Nephron (organoid): ENCODE measurements at regions not wholly inside any gene's neighbourhood (a gene's known extent, or its start where the extent isn't known, plus 50 kb on each side); places are given as distances from the start of the nearest gene placed in this dataset.
A peak's percentile ranks its signal among the peaks of the same experiment; 100 is the strongest.

Experiments
- H3K27ac Mint-ChIP-seq, 3 experiments: 2 replicates each; pipeline ENCODE4 v1.8.0; 2020; ENCODE audit warnings: mixed read lengths in 3 of 3, mild to moderate bottlenecking in 2 of 3, moderate library complexity in 1 of 3
- H3K27me3 Mint-ChIP-seq: 2 replicates; pipeline ENCODE4 v1.8.0; 2021; ENCODE audit warnings: low read depth, mild to moderate bottlenecking, moderate library complexity, mixed read lengths
- H3K36me3 Mint-ChIP-seq: 2 replicates; pipeline ENCODE4 v1.8.0; 2020; ENCODE audit warnings: low read depth, mixed read lengths
- H3K4me1 Mint-ChIP-seq: 2 replicates; pipeline ENCODE4 v1.8.0; 2020; ENCODE audit warnings: mixed read lengths
- H3K4me3 Mint-ChIP-seq, 3 experiments: 2 replicates each; pipeline ENCODE4 v1.8.0; 2020; ENCODE audit warnings: mild to moderate bottlenecking in 3 of 3, mixed read lengths in 3 of 3, moderate library complexity in 2 of 3
- H3K9me3 Mint-ChIP-seq: 2 replicates; pipeline ENCODE4 v1.8.0; 2020; ENCODE audit warnings: mixed read lengths
- CTCF ChIP-seq, 3 experiments: fragments of 200-600 bp; sonication (generic); IDR thresholded peaks; one replicate each; pipeline ENCODE4 v1.5.0; 2021; ENCODE audit warnings: antibody characterized with exemption in 3 of 3; ENCODE audit not compliant: unreplicated experiment in 3 of 3

- no peaks in the 10 kb centered on the region for H3K27me3 Mint-ChIP-seq
- no peak for TF ChIP-seq CTCF (IDR thresholded peaks at IDR 0.05; ENCODE audit: unreplicated experiment in 3 of 3)
- H3K4me1 Mint-ChIP-seq = peaks cover 32% of the 10 kb centered on the region
- H3K4me3 Mint-ChIP-seq = peak overlapping the region in 1 of 3 experiments; percentile 9
- no peaks in the 10 kb centered on the region for H3K9me3 Mint-ChIP-seq
- H3K27ac Mint-ChIP-seq = peak overlapping the region; percentile 54 to 77 (median 63)
- H3K36me3 Mint-ChIP-seq = no peaks in the 10 kb centered on the region
Observed at GRCh38 chr3:66789580-66790237, 208.4 kb upstream of the KBTBD8 start.

- Mint-ChIP-seq H3K9me3 (peaks cover 3% of the 10 kb centered on the region), H3K4me1 (peaks cover 32% of the 10 kb centered on the region), H3K27ac (no peak overlapping the region), H3K36me3 (no peaks in the 10 kb centered on the region), H3K27me3 (no peaks in the 10 kb centered on the region), H3K4me3 (no peak overlapping the region)
- TF ChIP-seq CTCF (IDR thresholded peaks at IDR 0.05; ENCODE audit: unreplicated experiment in 3 of 3) = no peak
Observed at GRCh38 chr3:66792086-66792485, 206.0 kb upstream of the KBTBD8 start.

GRCh38 chr3:66795365-66795764 is 202.7 kb upstream of the KBTBD8 start:
- Mint-ChIP-seq H3K4me1 (peaks cover 26% of the 10 kb centered on the region), H3K9me3 (peaks cover 6% of the 10 kb centered on the region), H3K27ac (no peak overlapping the region), H3K36me3 (no peaks in the 10 kb centered on the region), H3K27me3 (no peaks in the 10 kb centered on the region), H3K4me3 (no peak overlapping the region)
- TF ChIP-seq CTCF (IDR thresholded peaks at IDR 0.05; ENCODE audit: unreplicated experiment in 3 of 3) = no peak

- Mint-ChIP-seq H3K27me3 (no peaks in the 10 kb centered on the region), H3K4me1 (peaks cover 26% of the 10 kb centered on the region), H3K27ac (no peak overlapping the region), H3K9me3 (peaks cover 6% of the 10 kb centered on the region), H3K36me3 (no peaks in the 10 kb centered on the region), H3K4me3 (no peak overlapping the region)
- TF ChIP-seq CTCF (IDR thresholded peaks at IDR 0.05; ENCODE audit: unreplicated experiment in 3 of 3) = no peak
Observed at GRCh38 chr3:66796343-66796742, 201.8 kb upstream of the KBTBD8 start.

DNA sequence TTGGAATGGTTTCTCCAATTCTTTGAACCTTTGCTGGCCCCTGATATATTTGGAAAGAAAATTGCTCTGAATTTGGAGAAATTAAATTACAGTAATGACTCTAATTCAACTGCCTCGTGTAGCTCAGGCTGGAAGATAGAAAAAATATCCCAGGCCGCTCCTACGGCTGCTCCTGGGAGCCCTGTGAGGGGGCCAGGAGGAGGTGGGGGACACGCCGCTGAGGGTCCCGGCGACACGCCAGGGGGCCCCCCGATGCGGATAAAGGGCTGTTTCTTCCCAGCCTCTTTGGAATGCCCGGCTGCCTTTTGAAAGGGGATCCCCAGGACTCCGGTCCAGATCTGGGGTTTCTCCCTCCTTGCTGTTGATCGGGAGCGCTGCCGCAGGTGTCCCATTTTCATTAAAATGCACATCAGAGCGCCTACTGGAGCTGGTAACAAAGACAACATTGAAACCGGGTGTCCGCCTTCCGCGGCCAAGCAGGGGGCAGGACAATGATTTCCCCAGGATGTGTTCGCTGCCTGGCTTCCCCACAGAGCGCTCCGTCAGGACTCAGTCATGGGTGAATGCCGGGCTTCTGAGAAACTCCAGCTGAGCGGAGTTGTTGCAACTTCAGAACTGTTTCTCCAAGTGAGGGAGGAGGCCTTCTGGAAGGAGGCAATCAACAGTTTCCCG is 200.1 kb upstream of the KBTBD8 start:
- H3K4me1 Mint-ChIP-seq = peaks cover 21% of the 10 kb centered on the region
- H3K36me3 Mint-ChIP-seq = no peaks in the 10 kb centered on the region
- peaks cover 6% of the 10 kb centered on the region for H3K9me3 Mint-ChIP-seq
- no peaks in the 10 kb centered on the region for H3K27me3 Mint-ChIP-seq
- peak overlapping the region; percentile 66 to 72 (median 70) for H3K4me3 Mint-ChIP-seq
- TF ChIP-seq CTCF (IDR thresholded peaks at IDR 0.05; ENCODE audit: unreplicated experiment in 3 of 3) = no peak
- H3K27ac Mint-ChIP-seq = peak overlapping the region; percentile 57 to 71 (median 66)
